ENCODE measurements at regions not wholly inside any gene's neighbourhood (a gene's known extent, or its start where the extent isn't known, plus 50 kb on each side); places are given as distances from the start of the nearest gene placed in this dataset.

DNA sequence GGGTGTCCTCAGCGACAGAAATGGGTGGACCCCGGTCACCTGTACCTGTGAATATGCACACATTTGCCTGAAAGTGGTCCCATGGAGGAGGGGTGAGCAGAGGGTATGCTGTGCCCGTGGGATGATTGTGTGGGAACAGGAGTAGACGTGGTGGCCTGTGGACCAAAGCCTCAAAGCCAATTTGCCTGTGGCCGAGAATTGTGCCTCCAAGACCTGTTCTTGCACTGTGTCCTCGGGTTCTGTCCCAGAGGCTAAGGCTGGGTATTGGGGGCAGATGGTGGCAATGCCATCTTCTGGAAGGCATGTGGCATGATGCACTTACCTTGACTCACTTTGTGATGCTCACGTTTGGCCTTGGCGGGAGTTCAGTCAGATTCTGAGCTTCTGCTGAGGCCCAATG is 351.0 kb downstream of the TCERG1L start:
- no peak for TF ChIP-seq CTCF (IDR thresholded peaks at IDR 0.05; ENCODE audit: extremely low read depth, missing control alignments)

DNA sequence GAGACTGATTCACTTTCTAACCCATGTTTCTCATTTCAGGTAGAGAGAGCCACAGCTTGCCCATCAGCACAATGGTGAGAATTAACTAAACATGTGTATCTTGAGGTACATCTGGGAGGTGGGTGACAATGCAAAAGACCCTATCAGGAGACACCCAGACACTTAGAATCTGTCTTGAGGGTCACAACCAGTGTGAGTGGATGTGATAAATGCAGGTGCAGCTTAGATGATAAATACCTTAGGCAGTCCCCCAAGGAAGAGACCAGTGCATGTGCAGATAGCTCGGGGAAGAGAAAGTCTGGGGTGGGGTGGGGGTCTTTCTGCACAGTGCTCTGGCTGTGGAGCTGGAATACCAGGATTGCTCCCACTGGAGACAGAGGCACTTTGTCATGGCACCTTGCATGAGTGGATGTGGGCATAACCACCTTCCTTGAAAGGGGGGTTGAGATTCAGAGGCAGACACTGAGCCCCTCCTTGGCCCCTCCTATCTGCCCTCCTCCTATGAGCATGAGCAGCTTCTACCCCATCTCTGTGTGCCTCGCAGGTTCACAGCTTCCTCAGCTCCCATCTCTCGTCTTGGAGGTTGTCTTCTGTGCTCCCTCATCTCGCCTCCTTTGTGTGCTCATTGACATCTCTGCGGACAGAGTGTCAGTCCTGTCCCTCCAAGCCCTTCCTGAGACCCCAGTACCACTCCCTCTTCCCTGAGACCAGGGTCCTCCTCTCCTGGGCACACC is 349.8 kb downstream of the TCERG1L start:
- TF ChIP-seq CTCF (IDR thresholded peaks at IDR 0.05; ENCODE audit: extremely low read depth, missing control alignments), result no peak
- no peak for DNase-seq (ENCODE audit: low spot score)

More for the DNA sequence above, 351.0 kb downstream of the TCERG1L start:
- no peak for DNase-seq (ENCODE audit: low spot score)

- no peak for TF ChIP-seq CTCF (IDR thresholded peaks at IDR 0.05; ENCODE audit: extremely low read depth, missing control alignments)
- DNase-seq (ENCODE audit: low spot score), result no peak
These were observed 349.1 kb downstream of the TCERG1L start for GRCh38 chr10:130962240-130963051.

- TF ChIP-seq CTCF (IDR thresholded peaks at IDR 0.05; ENCODE audit: extremely low read depth, missing control alignments), result no peak
- no peak for DNase-seq (ENCODE audit: low spot score)
These were observed 348.5 kb downstream of the TCERG1L start for GRCh38 chr10:130963052-130963393.

DNA sequence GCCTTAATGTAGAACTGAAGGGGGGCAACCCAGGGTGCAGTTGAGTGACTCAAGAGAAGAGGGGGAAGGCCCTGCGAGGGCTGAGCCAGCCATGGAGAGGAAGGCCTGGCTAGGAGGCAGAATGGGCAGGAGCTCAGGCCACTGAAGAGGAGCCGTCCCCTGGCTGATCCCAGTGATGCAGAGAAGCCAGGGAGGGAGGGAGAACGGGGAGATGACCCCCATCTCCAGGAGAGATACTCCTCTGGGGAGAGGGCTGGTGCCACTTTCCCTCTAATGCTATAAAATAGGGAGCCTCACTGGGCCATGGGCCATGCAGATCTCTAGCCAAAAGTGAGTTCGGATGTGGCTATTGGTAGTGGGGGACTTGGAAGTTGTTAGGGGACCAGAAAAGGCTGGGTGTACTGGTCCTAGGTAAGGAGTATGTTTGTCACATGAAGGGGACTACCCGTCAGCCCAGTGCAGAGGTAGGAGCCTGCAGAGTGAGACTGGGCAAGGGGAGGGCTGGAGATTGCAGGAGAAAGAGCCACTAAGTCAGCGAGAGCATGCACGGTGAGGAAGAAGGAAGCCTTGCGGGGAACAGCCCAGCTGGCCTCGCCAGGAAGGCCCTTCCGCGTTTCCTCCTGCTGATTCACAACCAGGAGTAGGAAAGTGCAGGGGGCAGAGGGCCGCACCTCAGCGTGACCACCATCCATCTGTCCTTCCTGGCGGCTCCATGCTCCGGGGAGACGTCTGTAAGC is 347.6 kb downstream of the TCERG1L start:
- DNase-seq (ENCODE audit: low spot score), result no peak
- TF ChIP-seq CTCF (IDR thresholded peaks at IDR 0.05; ENCODE audit: extremely low read depth, missing control alignments), result no peak

DNA sequence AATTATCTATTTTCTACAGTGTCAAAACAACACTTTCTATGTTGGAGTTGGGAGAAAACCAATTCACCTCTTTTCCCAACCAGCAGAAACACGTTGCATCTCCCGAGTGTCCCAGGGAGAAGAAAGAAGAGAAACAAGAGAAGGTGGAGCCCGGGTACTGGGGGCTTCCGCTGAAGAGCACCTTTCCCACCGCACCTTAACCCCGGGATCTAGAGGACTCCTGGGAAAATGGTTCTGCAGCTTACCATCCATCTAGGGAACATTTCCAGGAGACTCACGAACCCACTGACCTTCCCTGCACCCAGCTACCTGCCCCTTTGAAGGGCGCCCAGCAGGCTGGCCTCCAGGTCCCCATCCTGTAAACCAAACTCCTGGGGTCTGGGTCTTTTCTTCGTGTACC is 346.8 kb downstream of the TCERG1L start:
- TF ChIP-seq CTCF (IDR thresholded peaks at IDR 0.05; ENCODE audit: extremely low read depth, missing control alignments), result no peak
- DNase-seq (ENCODE audit: low spot score), result no peak

DNA sequence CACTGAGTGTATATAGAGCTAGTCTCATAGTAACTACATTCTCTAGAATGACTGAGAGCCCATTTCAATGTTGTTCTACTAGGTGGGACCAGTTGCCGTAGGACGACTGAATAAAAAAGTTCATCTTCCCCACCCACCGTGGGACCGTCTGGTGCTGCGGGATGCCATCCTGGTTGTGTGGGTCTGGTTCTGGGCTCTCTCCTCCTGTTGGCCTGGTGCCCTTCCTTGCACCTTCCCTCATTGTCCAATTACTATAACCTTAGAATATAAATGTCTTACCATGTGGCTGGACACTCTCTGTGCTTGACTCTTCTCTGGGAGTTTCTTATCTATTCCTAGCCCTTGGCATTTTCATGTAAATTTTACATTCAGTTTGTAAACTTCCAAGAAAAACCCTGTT is 344.4 kb downstream of the TCERG1L start:
- no peak for TF ChIP-seq CTCF (IDR thresholded peaks at IDR 0.05; ENCODE audit: extremely low read depth, missing control alignments)

More for the DNA sequence above, 344.4 kb downstream of the TCERG1L start:
- no peak for DNase-seq (ENCODE audit: low spot score)
